ENCODE measurements at regions not wholly inside any gene's neighbourhood (a gene's known extent, or its start where the extent isn't known, plus 50 kb on each side); places are given as distances from the start of the nearest gene placed in this dataset.

GRCh38 chr13:76637641-76638141 lies 248.5 kb downstream of the KCTD12 start:
- TF ChIP-seq CTCF (IDR thresholded peaks at IDR 0.05) (no peak), POLR2A (IDR thresholded peaks at IDR 0.05) (no peak)
